Transverse colon (tissue), 4 donors: ENCODE measurements at regions not wholly inside any gene's neighbourhood (a gene's known extent, or its start where the extent isn't known, plus 50 kb on each side); places are given as distances from the start of the nearest gene placed in this dataset.

Experiments
- CTCF ChIP-seq, 5 experiments: fragments of 200-600 bp in 3 of 5; fragments of 450-650 bp in 2 of 5; sonication (generic) in 3 of 5; IDR thresholded peaks; 1 replicate in 2 of 5; 2 replicates in 3 of 5; pipeline ENCODE4 v1.5.1; 2016 to 2017; ENCODE audit warnings: antibody characterized with exemption in 5 of 5, inconsistent platforms in 3 of 5, mild to moderate bottlenecking in 2 of 5, moderate library complexity in 1 of 5
- EP300 ChIP-seq: sonication (generic); formaldehyde crosslinking; IDR thresholded peaks from one replicate; pipeline ENCODE4 v1.6.1; 2017; ENCODE audit warnings: antibody characterized with exemption, low read depth
- POLR2A ChIP-seq: fragments of 450-650 bp; IDR thresholded peaks from one replicate; pipeline ENCODE4 v1.6.1; 2016; ENCODE audit warnings: antibody characterized with exemption, mild to moderate bottlenecking, moderate library complexity
- POLR2AphosphoS5 ChIP-seq, 3 donors: sonication (generic); formaldehyde crosslinking; IDR thresholded peaks; one replicate each; pipeline ENCODE4 v1.6.1; 2016; ENCODE audit warnings: antibody characterized with exemption in 3 of 3

- TF ChIP-seq POLR2AphosphoS5 (IDR thresholded peaks at IDR 0.05): no peak
- no peak for TF ChIP-seq CTCF (IDR thresholded peaks at IDR 0.05)
- TF ChIP-seq POLR2A: no peak
- no peak for TF ChIP-seq EP300
These were observed 395.0 kb downstream of the PTPRU start for GRCh38 chr1:29631361-29631760.
